ENCODE measurements at regions not wholly inside any gene's neighbourhood (a gene's known extent, or its start where the extent isn't known, plus 50 kb on each side); places are given as distances from the start of the nearest gene placed in this dataset.

DNA sequence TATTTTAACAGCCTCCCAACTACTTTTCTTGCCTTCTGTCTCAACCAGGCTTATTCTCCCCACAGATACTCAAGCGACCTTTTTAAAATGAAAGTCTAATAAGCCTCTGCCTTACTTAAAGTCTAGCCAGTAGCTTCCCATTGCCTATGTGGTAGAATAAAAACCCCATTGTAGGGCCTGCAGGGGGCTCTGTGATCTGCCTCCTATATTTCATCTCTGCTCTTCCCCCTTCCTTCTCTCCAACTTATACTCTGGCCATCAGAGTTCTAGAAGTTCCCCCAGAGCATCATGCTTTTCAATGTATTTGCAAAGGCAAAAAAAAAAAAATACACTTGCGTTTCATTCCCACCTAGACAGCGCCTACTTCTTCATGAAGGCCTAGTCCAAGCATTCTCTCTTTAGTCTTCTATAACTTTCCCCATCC is 167.7 kb upstream of the ADO start:
- Histone ChIP-seq H4K20me1 (ENCODE audit: insufficient read depth, low read length) (no peaks in the 10 kb centered on the region), H3K36me3 (ENCODE audit: insufficient read depth, low read length) (no peaks in the 10 kb centered on the region), H3K4me2 (ENCODE audit: insufficient read depth, low read length) (peak overlapping the region; percentile 77), H3K79me2 (ENCODE audit: insufficient read depth, low read length) (no peaks in the 10 kb centered on the region), H3K9me3 (ENCODE audit: low read depth, low read length) (no peaks in the 10 kb centered on the region), H3K27me3 (ENCODE audit: insufficient read depth, low read length) (no peaks in the 10 kb centered on the region), H3K4me1 (ENCODE audit: insufficient read depth, low read length) (peaks cover 30% of the 10 kb centered on the region), H3K27ac (ENCODE audit: low read depth, low read length) (peak overlapping the region; percentile 65), H3K4me3 (ENCODE audit: insufficient read depth, low read length) (peak overlapping the region; percentile 58), H2AFZ (ENCODE audit: low read length) (peak overlapping the region; percentile 86)
- no peak for DNase-seq (ENCODE audit: insufficient read length, low spot score, missing footprints)
- TF ChIP-seq, protein P1, sequence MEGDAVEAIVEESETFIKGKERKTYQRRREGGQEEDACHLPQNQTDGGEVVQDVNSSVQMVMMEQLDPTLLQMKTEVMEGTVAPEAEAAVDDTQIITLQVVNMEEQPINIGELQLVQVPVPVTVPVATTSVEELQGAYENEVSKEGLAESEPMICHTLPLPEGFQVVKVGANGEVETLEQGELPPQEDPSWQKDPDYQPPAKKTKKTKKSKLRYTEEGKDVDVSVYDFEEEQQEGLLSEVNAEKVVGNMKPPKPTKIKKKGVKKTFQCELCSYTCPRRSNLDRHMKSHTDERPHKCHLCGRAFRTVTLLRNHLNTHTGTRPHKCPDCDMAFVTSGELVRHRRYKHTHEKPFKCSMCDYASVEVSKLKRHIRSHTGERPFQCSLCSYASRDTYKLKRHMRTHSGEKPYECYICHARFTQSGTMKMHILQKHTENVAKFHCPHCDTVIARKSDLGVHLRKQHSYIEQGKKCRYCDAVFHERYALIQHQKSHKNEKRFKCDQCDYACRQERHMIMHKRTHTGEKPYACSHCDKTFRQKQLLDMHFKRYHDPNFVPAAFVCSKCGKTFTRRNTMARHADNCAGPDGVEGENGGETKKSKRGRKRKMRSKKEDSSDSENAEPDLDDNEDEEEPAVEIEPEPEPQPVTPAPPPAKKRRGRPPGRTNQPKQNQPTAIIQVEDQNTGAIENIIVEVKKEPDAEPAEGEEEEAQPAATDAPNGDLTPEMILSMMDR (IDR thresholded peaks at IDR 0.05; ENCODE audit: extremely low read depth, low read depth, low read length): peak; percentile 19

DNA sequence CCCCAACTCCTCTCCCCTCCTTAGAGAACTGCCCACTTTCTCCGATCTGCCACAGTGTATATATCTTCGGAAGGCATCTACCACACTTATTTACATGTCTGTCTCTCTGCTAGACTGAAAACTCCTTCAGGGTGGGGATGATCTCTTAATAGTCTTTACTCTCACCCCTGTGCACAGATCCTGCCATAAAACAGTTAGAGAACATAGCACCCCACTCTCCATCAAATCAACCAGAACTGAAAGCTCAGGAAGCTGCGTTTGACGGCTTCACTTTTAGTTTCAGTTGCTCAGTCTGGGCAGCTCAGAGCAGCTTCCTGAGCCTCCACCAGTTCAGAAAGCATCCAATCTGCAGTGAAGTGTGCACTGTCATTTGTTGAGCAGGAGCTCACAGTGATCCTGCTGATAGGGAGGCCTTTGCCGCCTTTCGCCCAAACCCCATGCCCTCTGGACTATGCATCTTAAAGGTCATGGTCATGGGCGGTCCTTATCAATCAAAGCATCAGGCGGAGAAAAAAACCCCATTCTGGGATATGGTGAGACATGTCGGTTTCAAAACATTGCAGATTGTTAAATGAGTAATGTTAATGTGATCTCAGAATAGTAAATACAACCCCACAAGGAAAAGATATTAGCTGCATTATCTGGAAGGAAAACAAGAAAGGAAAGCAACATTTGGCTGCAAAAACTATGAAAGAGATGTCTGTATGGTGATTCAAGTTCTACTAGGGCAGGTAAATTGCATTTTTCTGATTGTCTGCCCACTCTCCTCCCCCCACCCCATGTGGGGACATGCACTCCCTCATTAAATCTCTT is 167.1 kb upstream of the ADO start:
- H3K27me3 ChIP-seq (ENCODE audit: insufficient read depth, low read length): no peaks in the 10 kb centered on the region
- peak overlapping the region; percentile 65 for H3K27ac ChIP-seq (ENCODE audit: low read depth, low read length)
- peak overlapping the region; percentile 86 for H2AFZ ChIP-seq (ENCODE audit: low read length)
- no peaks in the 10 kb centered on the region for H4K20me1 ChIP-seq (ENCODE audit: insufficient read depth, low read length)
- TF ChIP-seq, protein P1 (IDR thresholded peaks at IDR 0.05; ENCODE audit: extremely low read depth, low read depth, low read length): no peak
- H3K4me1 ChIP-seq (ENCODE audit: insufficient read depth, low read length): peaks cover 27% of the 10 kb centered on the region
- H3K36me3 ChIP-seq (ENCODE audit: insufficient read depth, low read length): no peaks in the 10 kb centered on the region
- H3K4me2 ChIP-seq (ENCODE audit: insufficient read depth, low read length): peak overlapping the region; percentile 77
- DNase-seq (ENCODE audit: insufficient read length, low spot score, missing footprints): peak; percentile 79
- no peaks in the 10 kb centered on the region for H3K9me3 ChIP-seq (ENCODE audit: low read depth, low read length)
- no peaks in the 10 kb centered on the region for H3K79me2 ChIP-seq (ENCODE audit: insufficient read depth, low read length)
- H3K4me3 ChIP-seq (ENCODE audit: insufficient read depth, low read length): peak overlapping the region; percentile 58

DNA sequence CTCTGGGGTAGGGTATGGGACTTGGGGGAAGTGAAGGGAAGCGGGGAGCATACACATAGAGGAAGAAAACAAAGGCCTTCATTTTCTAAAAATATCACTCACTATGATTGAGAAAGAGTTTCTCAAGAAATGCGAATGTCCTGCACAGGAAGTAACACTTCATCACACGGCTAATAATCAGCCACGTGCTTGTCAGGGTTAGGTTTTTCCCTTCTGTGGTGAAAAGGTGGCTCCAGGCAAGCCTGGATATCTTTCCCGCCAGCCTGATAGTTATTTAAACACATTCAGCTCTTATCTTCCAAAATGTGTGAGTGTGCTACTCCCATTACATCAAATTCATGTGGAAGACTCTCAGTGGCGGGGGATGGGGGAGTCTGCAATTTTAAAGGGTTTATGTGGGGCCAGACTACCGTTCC is 166.4 kb upstream of the ADO start:
- peak overlapping the region; percentile 58 for H3K4me3 ChIP-seq (ENCODE audit: insufficient read depth, low read length)
- no peaks in the 10 kb centered on the region for H3K9me3 ChIP-seq (ENCODE audit: low read depth, low read length)
- peak overlapping the region; percentile 65 for H3K27ac ChIP-seq (ENCODE audit: low read depth, low read length)
- no peaks in the 10 kb centered on the region for H3K27me3 ChIP-seq (ENCODE audit: insufficient read depth, low read length)
- H3K4me2 ChIP-seq (ENCODE audit: insufficient read depth, low read length): peak overlapping the region; percentile 77
- no peak for DNase-seq (ENCODE audit: insufficient read length, low spot score, missing footprints)
- peak overlapping the region; percentile 86 for H2AFZ ChIP-seq (ENCODE audit: low read length)
- H3K79me2 ChIP-seq (ENCODE audit: insufficient read depth, low read length): no peaks in the 10 kb centered on the region
- peaks cover 27% of the 10 kb centered on the region for H3K4me1 ChIP-seq (ENCODE audit: insufficient read depth, low read length)
- H4K20me1 ChIP-seq (ENCODE audit: insufficient read depth, low read length): no peaks in the 10 kb centered on the region
- no peaks in the 10 kb centered on the region for H3K36me3 ChIP-seq (ENCODE audit: insufficient read depth, low read length)
- TF ChIP-seq, protein P1 (IDR thresholded peaks at IDR 0.05; ENCODE audit: extremely low read depth, low read depth, low read length): no peak

DNA sequence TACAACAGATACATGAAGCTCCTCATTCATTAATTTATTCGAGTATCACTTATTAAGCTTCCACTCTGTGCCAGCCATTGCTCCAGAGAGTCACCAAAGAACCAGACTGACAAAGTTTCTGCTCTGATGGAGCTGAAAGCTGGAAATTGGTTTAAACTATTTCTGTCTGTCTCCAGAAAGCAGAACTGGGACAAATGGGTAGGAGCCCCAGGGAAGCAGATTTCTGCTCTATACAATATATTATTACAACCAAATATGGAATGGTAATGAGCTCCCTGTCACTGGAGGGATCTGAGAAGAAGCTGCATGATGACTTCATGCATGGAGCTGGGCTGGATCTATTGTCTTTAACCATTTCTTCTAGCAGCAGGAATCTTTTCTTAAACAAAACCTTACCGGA is 165.4 kb upstream of the ADO start:
- TF ChIP-seq, protein P1 (IDR thresholded peaks at IDR 0.05; ENCODE audit: extremely low read depth, low read depth, low read length): no peak
- DNase-seq (ENCODE audit: insufficient read length, low spot score, missing footprints): no peak
- H3K9me3 ChIP-seq (ENCODE audit: low read depth, low read length): no peaks in the 10 kb centered on the region

More for the DNA sequence above, 165.4 kb upstream of the ADO start:
- Histone ChIP-seq H3K79me2 (ENCODE audit: insufficient read depth, low read length) (no peaks in the 10 kb centered on the region), H3K36me3 (ENCODE audit: insufficient read depth, low read length) (no peaks in the 10 kb centered on the region), H3K4me2 (ENCODE audit: insufficient read depth, low read length) (no peak overlapping the region), H2AFZ (ENCODE audit: low read length) (no peak overlapping the region), H3K27me3 (ENCODE audit: insufficient read depth, low read length) (no peaks in the 10 kb centered on the region), H3K27ac (ENCODE audit: low read depth, low read length) (no peak overlapping the region), H3K4me1 (ENCODE audit: insufficient read depth, low read length) (peaks cover 27% of the 10 kb centered on the region), H4K20me1 (ENCODE audit: insufficient read depth, low read length) (no peaks in the 10 kb centered on the region), H3K4me3 (ENCODE audit: insufficient read depth, low read length) (no peak overlapping the region)
